DND-41 (cell line): ENCODE measurements at regions not wholly inside any gene's neighbourhood (a gene's known extent, or its start where the extent isn't known, plus 50 kb on each side); places are given as distances from the start of the nearest gene placed in this dataset.

ENCODE experiments used
- CTCF ChIP-seq: IDR thresholded peaks from 2 replicates; pipeline ENCODE4 v1.5.1; 2012; ENCODE audit warnings: borderline replicate concordance, low read length, moderate library complexity, mild to moderate bottlenecking; ENCODE audit not compliant: poor library complexity, severe bottlenecking; ENCODE audit errors: extremely low read depth
- EZH2 ChIP-seq: IDR thresholded peaks from 3 replicates; pipeline ENCODE4 v1.6.1; 2012; ENCODE audit warnings: borderline replicate concordance, low read depth, mild to moderate bottlenecking, moderate library complexity, low read length, inconsistent platforms; ENCODE audit not compliant: severe bottlenecking

- no peak for TF ChIP-seq CTCF
- TF ChIP-seq EZH2, result no peak
Measured at GRCh38 chr2:160610041-160610440, 116.4 kb upstream of the RBMS1 start.
